ENCODE measurements at regions not wholly inside any gene's neighbourhood (a gene's known extent, or its start where the extent isn't known, plus 50 kb on each side); places are given as distances from the start of the nearest gene placed in this dataset.

- in situ Hi-C loops (cut with MboI) (no loop called here), intact Hi-C loops (cut with micrococcal nuclease) (loop anchor here (2.0 kb wide), 1 partner anchor 29 kb away; no protein-coding TSS in a partner anchor)
- ChIA-PET POLR2A (no interaction called here), CTCF (ENCODE audit: low intra/inter-chr PET ratio) (no interaction called here)
- no peak overlapping the region for H3K9ac ChIP-seq (ENCODE audit: insufficient read depth in 1 of 2, low read depth in 2 of 2, low read length in 2 of 2)
- BruUV-seq (replicated peaks) = no TSS peak
- H3K27me3 ChIP-seq (ENCODE audit: control insufficient read depth in 2 of 2, insufficient read depth in 2 of 2, low read length in 2 of 2) = peaks cover 7 to 10% of the 10 kb centered on the region in 2 experiments; a peak in 4 of 5 replicates
- H3K9me1 ChIP-seq (ENCODE audit: control insufficient read depth, insufficient read depth, low read length) = no peaks in the 10 kb centered on the region
- TF ChIP-seq DDX20 (tag; IDR thresholded peaks at IDR 0.05; ENCODE audit: low read depth) (no peak), POU5F1 (IDR thresholded peaks at IDR 0.05; ENCODE audit: borderline replicate concordance, low read depth, low read length, partially characterized antibody) (no peak)
- no peaks in the 10 kb centered on the region for H3K36me3 ChIP-seq (ENCODE audit: control insufficient read depth, insufficient read depth, low read length)
- no peak overlapping the region for H3K27ac ChIP-seq (ENCODE audit: extremely low read depth, low read depth, low read length)
- no peak overlapping the region for H3K4me3 ChIP-seq
- DNase-seq (ENCODE audit: extremely low read depth in 1 of 4, low spot score in 3 of 4) (no peak), ATAC-seq (no peak), FAIRE-seq (no peak)
- no peaks in the 10 kb centered on the region for H3K9me3 ChIP-seq (replicated peaks; ENCODE audit: control insufficient read depth, insufficient read depth, low read depth, low read length)
- H3K79me2 ChIP-seq (ENCODE audit: control insufficient read depth, insufficient read depth, low read length) = no peaks in the 10 kb centered on the region
- H2AFZ ChIP-seq (ENCODE audit: low read depth, low read length) = no peak overlapping the region
- no peak overlapping the region for H3K4me2 ChIP-seq (ENCODE audit: insufficient read depth, low read length)
- WGBS (ENCODE audit: insufficient coverage, low coverage, missing lambda C conversion rate) = 5% methylated on average over 5 of the region's 11 CpGs
- no peaks in the 10 kb centered on the region for H4K20me1 ChIP-seq (replicated peaks; ENCODE audit: control insufficient read depth, insufficient read depth, low read length)
- H3K4me1 ChIP-seq (replicated peaks in 1 of 2; ENCODE audit: control insufficient read depth in 2 of 2, insufficient read depth in 2 of 2, low read length in 2 of 2) = no peaks in the 10 kb centered on the region
Observed at GRCh38 chr12:114765960-114766691, 82.2 kb upstream of the TBX3 start.

DNA sequence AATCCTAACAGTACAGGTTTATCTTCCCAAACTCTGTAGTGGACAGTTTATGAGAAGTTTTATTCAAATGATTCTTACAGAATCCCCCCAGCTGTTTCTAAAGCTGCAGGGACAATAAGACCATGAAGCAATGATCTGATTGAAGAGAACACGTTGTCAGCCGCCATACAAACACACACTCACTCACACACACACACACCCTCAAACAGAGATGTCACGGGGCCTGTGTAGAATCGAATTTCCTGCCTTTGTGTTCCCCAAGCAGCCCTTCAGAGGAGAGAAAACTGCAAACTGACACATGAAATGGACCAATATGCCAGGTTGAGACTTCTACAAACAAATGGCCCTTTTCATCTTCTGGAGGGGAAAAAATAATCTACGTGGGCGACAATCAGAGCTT is 80.5 kb upstream of the TBX3 start:
- intact Hi-C loops (cut with micrococcal nuclease) (no loop called here), in situ Hi-C loops (cut with MboI) (no loop called here)
- Histone ChIP-seq H3K4me1 (replicated peaks in 1 of 2; ENCODE audit: control insufficient read depth in 2 of 2, insufficient read depth in 2 of 2, low read length in 2 of 2) (no peaks in the 10 kb centered on the region), H3K27ac (ENCODE audit: extremely low read depth, low read depth, low read length) (no peak overlapping the region), H3K9ac (ENCODE audit: insufficient read depth in 1 of 2, low read depth in 2 of 2, low read length in 2 of 2) (no peak overlapping the region), H2AFZ (ENCODE audit: low read depth, low read length) (no peak overlapping the region), H3K27me3 (ENCODE audit: control insufficient read depth in 2 of 2, insufficient read depth in 2 of 2, low read length in 2 of 2) (peaks cover 7 to 15% of the 10 kb centered on the region in 2 experiments; a peak in 4 of 5 replicates), H4K20me1 (replicated peaks; ENCODE audit: control insufficient read depth, insufficient read depth, low read length) (no peaks in the 10 kb centered on the region), H3K9me3 (replicated peaks; ENCODE audit: control insufficient read depth, insufficient read depth, low read depth, low read length) (no peaks in the 10 kb centered on the region), H3K9me1 (ENCODE audit: control insufficient read depth, insufficient read depth, low read length) (no peaks in the 10 kb centered on the region), H3K4me3 (no peak overlapping the region), H3K79me2 (ENCODE audit: control insufficient read depth, insufficient read depth, low read length) (no peaks in the 10 kb centered on the region), H3K36me3 (ENCODE audit: control insufficient read depth, insufficient read depth, low read length) (no peaks in the 10 kb centered on the region), H3K4me2 (ENCODE audit: insufficient read depth, low read length) (no peak overlapping the region)
- no peak for ATAC-seq
- ChIA-PET CTCF (ENCODE audit: low intra/inter-chr PET ratio) (no interaction called here), POLR2A (no interaction called here)
- WGBS (ENCODE audit: insufficient coverage, low coverage, missing lambda C conversion rate) = 2% methylated on average over 6 of the region's 6 CpGs
- no peak for DNase-seq (ENCODE audit: extremely low read depth in 1 of 4, low spot score in 3 of 4)
- no TSS peak for BruUV-seq (replicated peaks)
- FAIRE-seq = no peak
- TF ChIP-seq POLR2AphosphoS5 (IDR thresholded peaks at IDR 0.05; ENCODE audit: control insufficient read depth, insufficient read depth, low read depth, low read length) (no peak), RBM39 (optimal IDR thresholded peaks at IDR 0.05; ENCODE audit: low read depth, low read length) (no peak), ZNF318 (IDR thresholded peaks at IDR 0.05; ENCODE audit: borderline replicate concordance in 1 of 2, low read depth in 1 of 2) (no peak), MTF1 (CRISPR knock-in tag; IDR thresholded peaks at IDR 0.05; ENCODE audit: borderline replicate concordance) (no peak)

Measured in K562 (cell line).